ENCODE measurements at regions not wholly inside any gene's neighbourhood (a gene's known extent, or its start where the extent isn't known, plus 50 kb on each side); places are given as distances from the start of the nearest gene placed in this dataset.

DNA sequence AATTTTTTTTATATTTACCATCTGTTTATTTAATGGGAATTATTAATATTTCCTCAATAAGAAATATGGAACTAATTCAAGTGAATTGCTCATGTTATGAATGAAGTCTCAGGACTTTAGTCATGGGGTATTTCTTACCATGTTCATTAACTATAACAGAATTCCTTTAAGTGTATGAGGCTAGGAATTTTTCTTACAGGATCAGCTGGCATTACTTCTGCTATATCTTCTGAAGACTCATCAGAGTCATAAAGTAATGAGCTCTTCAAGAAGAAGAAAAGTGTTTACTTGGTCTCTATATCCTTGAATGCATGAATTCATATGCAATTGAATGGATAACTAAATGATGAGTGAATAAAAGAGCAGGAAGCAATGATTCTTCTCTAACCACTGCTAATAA lies 486.8 kb upstream of the THBS1 start:
- TF ChIP-seq EZH2 (IDR thresholded peaks at IDR 0.05; ENCODE audit: borderline replicate concordance, insufficient read depth, low read length, poor library complexity, severe bottlenecking) (no peak), CTCF (IDR thresholded peaks at IDR 0.05; ENCODE audit: poor library complexity, severe bottlenecking) (no peak), EP300 (conservative IDR thresholded peaks at IDR 0.05; ENCODE audit: poor library complexity, severe bottlenecking) (no peak), RAD21 (conservative IDR thresholded peaks at IDR 0.05) (no peak)
